ENCODE measurements at regions not wholly inside any gene's neighbourhood (a gene's known extent, or its start where the extent isn't known, plus 50 kb on each side); places are given as distances from the start of the nearest gene placed in this dataset.

DNA sequence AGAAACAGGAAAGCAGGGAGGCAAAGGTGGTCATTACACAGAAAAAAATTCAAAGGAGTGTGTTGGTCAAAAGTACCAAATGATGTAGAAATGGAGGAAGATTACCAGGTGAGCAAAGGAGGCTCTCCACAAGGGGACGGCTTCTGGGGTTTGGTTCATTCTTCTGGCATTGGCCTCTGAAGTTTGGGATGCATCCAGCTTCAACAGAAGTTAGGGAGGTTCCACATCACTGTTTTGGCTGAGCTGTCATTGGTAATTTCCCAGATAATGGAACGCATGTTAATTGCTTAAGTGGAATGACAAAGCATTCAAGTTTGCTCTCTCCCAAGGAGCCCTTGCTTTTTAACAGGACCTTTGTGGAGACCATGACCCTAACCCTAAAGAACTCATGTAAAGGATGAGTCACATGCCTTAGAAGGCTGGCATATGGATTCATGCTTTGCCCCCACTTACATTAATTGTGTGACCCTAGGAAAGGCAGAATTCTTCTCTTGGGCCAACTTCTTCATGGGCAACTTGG lies 398.6 kb downstream of the GPAM start:
- TF ChIP-seq, protein P1, sequence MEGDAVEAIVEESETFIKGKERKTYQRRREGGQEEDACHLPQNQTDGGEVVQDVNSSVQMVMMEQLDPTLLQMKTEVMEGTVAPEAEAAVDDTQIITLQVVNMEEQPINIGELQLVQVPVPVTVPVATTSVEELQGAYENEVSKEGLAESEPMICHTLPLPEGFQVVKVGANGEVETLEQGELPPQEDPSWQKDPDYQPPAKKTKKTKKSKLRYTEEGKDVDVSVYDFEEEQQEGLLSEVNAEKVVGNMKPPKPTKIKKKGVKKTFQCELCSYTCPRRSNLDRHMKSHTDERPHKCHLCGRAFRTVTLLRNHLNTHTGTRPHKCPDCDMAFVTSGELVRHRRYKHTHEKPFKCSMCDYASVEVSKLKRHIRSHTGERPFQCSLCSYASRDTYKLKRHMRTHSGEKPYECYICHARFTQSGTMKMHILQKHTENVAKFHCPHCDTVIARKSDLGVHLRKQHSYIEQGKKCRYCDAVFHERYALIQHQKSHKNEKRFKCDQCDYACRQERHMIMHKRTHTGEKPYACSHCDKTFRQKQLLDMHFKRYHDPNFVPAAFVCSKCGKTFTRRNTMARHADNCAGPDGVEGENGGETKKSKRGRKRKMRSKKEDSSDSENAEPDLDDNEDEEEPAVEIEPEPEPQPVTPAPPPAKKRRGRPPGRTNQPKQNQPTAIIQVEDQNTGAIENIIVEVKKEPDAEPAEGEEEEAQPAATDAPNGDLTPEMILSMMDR (conservative IDR thresholded peaks at IDR 0.05): no peak
- TF ChIP-seq EZH2 (IDR thresholded peaks at IDR 0.05; ENCODE audit: low read depth): no peak
